HG02938 (cell line): ENCODE measurements at regions not wholly inside any gene's neighbourhood (a gene's known extent, or its start where the extent isn't known, plus 50 kb on each side); places are given as distances from the start of the nearest gene placed in this dataset.

Experiments
- ATAC-seq: cut with Tn5 transposase; IDR thresholded peaks from one replicate; pipeline ENCODE4 v1.9.1; 2021; ENCODE audit warnings: mild to moderate bottlenecking, moderate library complexity; ENCODE audit not compliant: unreplicated experiment

- ATAC-seq: no peak
Observed at GRCh38 chr15:98139337-98139736, 178.8 kb downstream of the ARRDC4 start.

- ATAC-seq: no peak
Observed at GRCh38 chr15:98142572-98142971, 182.1 kb downstream of the ARRDC4 start.

- no peak for ATAC-seq
Observed at GRCh38 chr15:98143116-98143515, 182.6 kb downstream of the ARRDC4 start.

GRCh38 chr15:98144388-98144787, 183.9 kb downstream of the ARRDC4 start:
- ATAC-seq: no peak

- no peak for ATAC-seq
Observed at GRCh38 chr15:98146031-98146820, 185.7 kb downstream of the ARRDC4 start.

- no peak for ATAC-seq
Observed at GRCh38 chr15:98147415-98147814, 186.9 kb downstream of the ARRDC4 start.

- ATAC-seq: no peak
Observed at GRCh38 chr15:98150084-98150483, 189.6 kb downstream of the ARRDC4 start.

GRCh38 chr15:98150536-98150935, 190.0 kb downstream of the ARRDC4 start:
- ATAC-seq: no peak

- no peak for ATAC-seq
Observed at GRCh38 chr15:98151096-98151495, 190.6 kb downstream of the ARRDC4 start.

- no peak for ATAC-seq
Observed at GRCh38 chr15:98152156-98152555, 191.7 kb downstream of the ARRDC4 start.

GRCh38 chr15:98154863-98155262, 194.4 kb downstream of the ARRDC4 start:
- ATAC-seq: no peak

- no peak for ATAC-seq
Observed at GRCh38 chr15:98155356-98155755, 194.9 kb downstream of the ARRDC4 start.

GRCh38 chr15:98160236-98160635, 199.7 kb downstream of the ARRDC4 start:
- ATAC-seq: peak; percentile 98

GRCh38 chr15:98163319-98164045, 203.0 kb downstream of the ARRDC4 start:
- ATAC-seq: no peak

- ATAC-seq: no peak
Observed at GRCh38 chr15:98164571-98164970, 204.1 kb downstream of the ARRDC4 start.

- no peak for ATAC-seq
Observed at GRCh38 chr15:98164986-98165385, 204.5 kb downstream of the ARRDC4 start.

- ATAC-seq: no peak
Observed at GRCh38 chr15:98167722-98168268, 207.3 kb downstream of the ARRDC4 start.

- no peak for ATAC-seq
Observed at GRCh38 chr15:98169551-98169950, 209.0 kb downstream of the ARRDC4 start.

- no peak for ATAC-seq
Observed at GRCh38 chr15:98174286-98174685, 213.8 kb downstream of the ARRDC4 start.

GRCh38 chr15:98174841-98175240, 214.3 kb downstream of the ARRDC4 start:
- no peak for ATAC-seq

GRCh38 chr15:98177966-98178592, 217.6 kb downstream of the ARRDC4 start:
- peak; percentile 89 for ATAC-seq

GRCh38 chr15:98178861-98179260, 218.4 kb downstream of the ARRDC4 start:
- ATAC-seq: no peak
